Nephron (organoid): ENCODE measurements at regions not wholly inside any gene's neighbourhood (a gene's known extent, or its start where the extent isn't known, plus 50 kb on each side); places are given as distances from the start of the nearest gene placed in this dataset.

Source experiments
- H3K27ac Mint-ChIP-seq, 3 experiments: 2 replicates each; pipeline ENCODE4 v1.8.0; 2020; ENCODE audit warnings: mixed read lengths in 3 of 3, mild to moderate bottlenecking in 2 of 3, moderate library complexity in 1 of 3
- H3K27me3 Mint-ChIP-seq: 2 replicates; pipeline ENCODE4 v1.8.0; 2021; ENCODE audit warnings: low read depth, mild to moderate bottlenecking, moderate library complexity, mixed read lengths
- H3K36me3 Mint-ChIP-seq: 2 replicates; pipeline ENCODE4 v1.8.0; 2020; ENCODE audit warnings: low read depth, mixed read lengths
- H3K4me1 Mint-ChIP-seq: 2 replicates; pipeline ENCODE4 v1.8.0; 2020; ENCODE audit warnings: mixed read lengths
- H3K4me3 Mint-ChIP-seq, 3 experiments: 2 replicates each; pipeline ENCODE4 v1.8.0; 2020; ENCODE audit warnings: mild to moderate bottlenecking in 3 of 3, mixed read lengths in 3 of 3, moderate library complexity in 2 of 3
- H3K9me3 Mint-ChIP-seq: 2 replicates; pipeline ENCODE4 v1.8.0; 2020; ENCODE audit warnings: mixed read lengths
- CTCF ChIP-seq, 3 experiments: fragments of 200-600 bp; sonication (generic); IDR thresholded peaks; one replicate each; pipeline ENCODE4 v1.5.0; 2021; ENCODE audit warnings: antibody characterized with exemption in 3 of 3; ENCODE audit not compliant: unreplicated experiment in 3 of 3

GRCh38 chr14:87059060-87059839 is 933.7 kb downstream of the GALC start:
- Mint-ChIP-seq H3K36me3 (no peaks in the 10 kb centered on the region), H3K27ac (peak overlapping the region in 1 of 3 experiments; percentile 40), H3K9me3 (no peaks in the 10 kb centered on the region), H3K4me1 (peaks cover 11% of the 10 kb centered on the region), H3K4me3 (no peak overlapping the region), H3K27me3 (peaks cover 3% of the 10 kb centered on the region)
- no peak for TF ChIP-seq CTCF (IDR thresholded peaks at IDR 0.05; ENCODE audit: unreplicated experiment in 3 of 3)

- Mint-ChIP-seq H3K4me3 (no peak overlapping the region), H3K4me1 (no peaks in the 10 kb centered on the region)
- no peak for TF ChIP-seq CTCF (IDR thresholded peaks at IDR 0.05; ENCODE audit: unreplicated experiment in 3 of 3)
These were observed 938.0 kb downstream of the GALC start for GRCh38 chr14:87055007-87055406.

GRCh38 chr14:87052646-87053225 is 940.2 kb downstream of the GALC start:
- H3K36me3 Mint-ChIP-seq: no peaks in the 10 kb centered on the region
- no peak overlapping the region for H3K27ac Mint-ChIP-seq

More at GRCh38 chr14:87055007-87055406, 938.0 kb downstream of the GALC start:
- Mint-ChIP-seq H3K9me3 (no peaks in the 10 kb centered on the region), H3K27ac (no peak overlapping the region), H3K36me3 (no peaks in the 10 kb centered on the region), H3K27me3 (peaks cover 7% of the 10 kb centered on the region)

GRCh38 chr14:87050421-87050820 is 942.6 kb downstream of the GALC start:
- peaks cover 13% of the 10 kb centered on the region for H3K4me1 Mint-ChIP-seq
- no peak overlapping the region for H3K4me3 Mint-ChIP-seq
- H3K27ac Mint-ChIP-seq: no peak overlapping the region
- peaks cover 4% of the 10 kb centered on the region for H3K27me3 Mint-ChIP-seq
- no peaks in the 10 kb centered on the region for H3K9me3 Mint-ChIP-seq
- TF ChIP-seq CTCF (IDR thresholded peaks at IDR 0.05; ENCODE audit: unreplicated experiment in 3 of 3): no peak
- no peaks in the 10 kb centered on the region for H3K36me3 Mint-ChIP-seq

More at GRCh38 chr14:87052646-87053225, 940.2 kb downstream of the GALC start:
- peaks cover 4% of the 10 kb centered on the region for H3K27me3 Mint-ChIP-seq
- no peak overlapping the region for H3K4me3 Mint-ChIP-seq
- H3K9me3 Mint-ChIP-seq: no peaks in the 10 kb centered on the region
- no peaks in the 10 kb centered on the region for H3K4me1 Mint-ChIP-seq
- TF ChIP-seq CTCF (IDR thresholded peaks at IDR 0.05; ENCODE audit: unreplicated experiment in 3 of 3): no peak

GRCh38 chr14:87049950-87050349 is 943.0 kb downstream of the GALC start:
- Mint-ChIP-seq H3K4me1 (peaks cover 17% of the 10 kb centered on the region), H3K36me3 (no peaks in the 10 kb centered on the region), H3K9me3 (no peaks in the 10 kb centered on the region), H3K27me3 (peaks cover 4% of the 10 kb centered on the region), H3K27ac (no peak overlapping the region), H3K4me3 (no peak overlapping the region)
- TF ChIP-seq CTCF (IDR thresholded peaks at IDR 0.05; ENCODE audit: unreplicated experiment in 3 of 3): peak in 2 of 3 experiments; percentile 17 to 51
